Nephron (organoid): ENCODE measurements at regions not wholly inside any gene's neighbourhood (a gene's known extent, or its start where the extent isn't known, plus 50 kb on each side); places are given as distances from the start of the nearest gene placed in this dataset.
A peak's percentile ranks its signal among the peaks of the same experiment; 100 is the strongest.

Experiments
- H3K27ac Mint-ChIP-seq, 3 experiments: 2 replicates each; pipeline ENCODE4 v1.8.0; 2020; ENCODE audit warnings: mixed read lengths in 3 of 3, mild to moderate bottlenecking in 2 of 3, moderate library complexity in 1 of 3
- H3K27me3 Mint-ChIP-seq: 2 replicates; pipeline ENCODE4 v1.8.0; 2021; ENCODE audit warnings: low read depth, mild to moderate bottlenecking, moderate library complexity, mixed read lengths
- H3K36me3 Mint-ChIP-seq: 2 replicates; pipeline ENCODE4 v1.8.0; 2020; ENCODE audit warnings: low read depth, mixed read lengths
- H3K4me1 Mint-ChIP-seq: 2 replicates; pipeline ENCODE4 v1.8.0; 2020; ENCODE audit warnings: mixed read lengths
- H3K4me3 Mint-ChIP-seq, 3 experiments: 2 replicates each; pipeline ENCODE4 v1.8.0; 2020; ENCODE audit warnings: mild to moderate bottlenecking in 3 of 3, mixed read lengths in 3 of 3, moderate library complexity in 2 of 3
- H3K9me3 Mint-ChIP-seq: 2 replicates; pipeline ENCODE4 v1.8.0; 2020; ENCODE audit warnings: mixed read lengths
- CTCF ChIP-seq, 3 experiments: fragments of 200-600 bp; sonication (generic); IDR thresholded peaks; one replicate each; pipeline ENCODE4 v1.5.0; 2021; ENCODE audit warnings: antibody characterized with exemption in 3 of 3; ENCODE audit not compliant: unreplicated experiment in 3 of 3

GRCh38 chr15:62636823-62637573, 405.5 kb upstream of the TPM1 start:
- H3K4me1 Mint-ChIP-seq: peaks cover 39% of the 10 kb centered on the region
- H3K27ac Mint-ChIP-seq: peak overlapping the region; percentile 44 to 54 (median 52)
- H3K9me3 Mint-ChIP-seq: no peaks in the 10 kb centered on the region

GRCh38 chr15:62637574-62637897, 405.0 kb upstream of the TPM1 start:
- H3K9me3 Mint-ChIP-seq: no peaks in the 10 kb centered on the region
- H3K27me3 Mint-ChIP-seq: peaks cover 8% of the 10 kb centered on the region
- peaks cover 41% of the 10 kb centered on the region for H3K4me1 Mint-ChIP-seq
- no peak overlapping the region for H3K4me3 Mint-ChIP-seq
- no peaks in the 10 kb centered on the region for H3K36me3 Mint-ChIP-seq
- peak overlapping the region; percentile 24 to 54 (median 52) for H3K27ac Mint-ChIP-seq
- no peak for TF ChIP-seq CTCF (IDR thresholded peaks at IDR 0.05; ENCODE audit: unreplicated experiment in 3 of 3)

More at GRCh38 chr15:62636823-62637573, 405.5 kb upstream of the TPM1 start:
- Mint-ChIP-seq H3K36me3 (no peaks in the 10 kb centered on the region), H3K27me3 (peaks cover 8% of the 10 kb centered on the region), H3K4me3 (no peak overlapping the region)
- TF ChIP-seq CTCF (IDR thresholded peaks at IDR 0.05; ENCODE audit: unreplicated experiment in 3 of 3): no peak

- H3K4me1 Mint-ChIP-seq: peaks cover 44% of the 10 kb centered on the region
- no peak for TF ChIP-seq CTCF (IDR thresholded peaks at IDR 0.05; ENCODE audit: unreplicated experiment in 3 of 3)
- H3K4me3 Mint-ChIP-seq: no peak overlapping the region
- peaks cover 8% of the 10 kb centered on the region for H3K27me3 Mint-ChIP-seq
- no peaks in the 10 kb centered on the region for H3K36me3 Mint-ChIP-seq
- H3K27ac Mint-ChIP-seq: peak overlapping the region; percentile 24 to 54 (median 52)
- no peaks in the 10 kb centered on the region for H3K9me3 Mint-ChIP-seq
These were observed 404.5 kb upstream of the TPM1 start for GRCh38 chr15:62637950-62638619.

GRCh38 chr15:62639432-62639831, 403.1 kb upstream of the TPM1 start:
- Mint-ChIP-seq H3K36me3 (no peaks in the 10 kb centered on the region), H3K27ac (peak overlapping the region; percentile 28 to 61 (median 46)), H3K4me3 (no peak overlapping the region), H3K9me3 (no peaks in the 10 kb centered on the region), H3K4me1 (peaks cover 56% of the 10 kb centered on the region), H3K27me3 (peaks cover 8% of the 10 kb centered on the region)
- no peak for TF ChIP-seq CTCF (IDR thresholded peaks at IDR 0.05; ENCODE audit: unreplicated experiment in 3 of 3)

GRCh38 chr15:62639906-62640605, 402.5 kb upstream of the TPM1 start:
- TF ChIP-seq CTCF (IDR thresholded peaks at IDR 0.05; ENCODE audit: unreplicated experiment in 3 of 3): no peak
- no peak overlapping the region for H3K4me3 Mint-ChIP-seq
- peaks cover 62% of the 10 kb centered on the region for H3K4me1 Mint-ChIP-seq
- peaks cover 8% of the 10 kb centered on the region for H3K27me3 Mint-ChIP-seq
- no peaks in the 10 kb centered on the region for H3K36me3 Mint-ChIP-seq
- H3K9me3 Mint-ChIP-seq: no peaks in the 10 kb centered on the region
- H3K27ac Mint-ChIP-seq: no peak overlapping the region
